ENCODE measurements at regions not wholly inside any gene's neighbourhood (a gene's known extent, or its start where the extent isn't known, plus 50 kb on each side); places are given as distances from the start of the nearest gene placed in this dataset.
"Not testable (repeated sequence)": the region's sequence is repeated elsewhere in the genome, so short reads cannot be mapped to it uniquely, and the experiment has no call there.

- DNase-seq (no peak), ATAC-seq (ENCODE audit: low read depth) (no peak)
- intact Hi-C loops (cut with micrococcal nuclease): no loop called here
- Mint-ChIP-seq H3K9me3 (no peaks in the 10 kb centered on the region), H3K27ac (no peak overlapping the region), H3K36me3 (ENCODE audit: low read depth) (no peaks in the 10 kb centered on the region), H3K27me3 (peaks cover 2% of the 10 kb centered on the region), H3K4me3 (no peak overlapping the region), H3K4me1 (no peaks in the 10 kb centered on the region)
- CTCF ChIA-PET: no interaction called here
- no peak for TF ChIP-seq CTCF (IDR thresholded peaks at IDR 0.05)
- POLR2A ChIA-PET: no interaction called here
Measured at GRCh38 chr2:7694076-7694985, 777.1 kb downstream of the RNF144A start.

GRCh38 chr2:7696556-7696955, 779.3 kb downstream of the RNF144A start:
- H3K27ac Mint-ChIP-seq; H3K9me3 Mint-ChIP-seq; H3K4me1 Mint-ChIP-seq; POLR2A ChIA-PET; intact Hi-C loops (cut with micrococcal nuclease); H3K36me3 Mint-ChIP-seq (ENCODE audit: low read depth); ATAC-seq (ENCODE audit: low read depth); H3K27me3 Mint-ChIP-seq; H3K4me3 Mint-ChIP-seq; DNase-seq; CTCF ChIA-PET: not testable (repeated sequence)

GRCh38 chr2:7697052-7697451, 779.8 kb downstream of the RNF144A start:
- no peak overlapping the region for H3K27ac Mint-ChIP-seq
- H3K9me3 Mint-ChIP-seq: no peaks in the 10 kb centered on the region
- peaks cover 2% of the 10 kb centered on the region for H3K27me3 Mint-ChIP-seq
- H3K36me3 Mint-ChIP-seq (ENCODE audit: low read depth): no peaks in the 10 kb centered on the region
- DNase-seq (no peak), ATAC-seq (ENCODE audit: low read depth) (no peak)
- CTCF ChIA-PET: no interaction called here
- no peak overlapping the region for H3K4me3 Mint-ChIP-seq
- intact Hi-C loops (cut with micrococcal nuclease): no loop called here
- POLR2A ChIA-PET: no interaction called here
- no peaks in the 10 kb centered on the region for H3K4me1 Mint-ChIP-seq
- TF ChIP-seq CTCF (IDR thresholded peaks at IDR 0.05): no peak

GRCh38 chr2:7701791-7702190, 784.6 kb downstream of the RNF144A start:
- H3K27ac Mint-ChIP-seq: no peak overlapping the region
- H3K9me3 Mint-ChIP-seq: no peaks in the 10 kb centered on the region
- no peak for ATAC-seq (ENCODE audit: low read depth)
- intact Hi-C loops (cut with micrococcal nuclease): no loop called here
- CTCF ChIA-PET: no interaction called here
- H3K27me3 Mint-ChIP-seq: no peaks in the 10 kb centered on the region
- TF ChIP-seq CTCF (IDR thresholded peaks at IDR 0.05): no peak
- no peak overlapping the region for H3K4me3 Mint-ChIP-seq
- DNase-seq: no peak
- H3K4me1 Mint-ChIP-seq: peaks cover 6% of the 10 kb centered on the region
- POLR2A ChIA-PET: no interaction called here
- H3K36me3 Mint-ChIP-seq (ENCODE audit: low read depth): no peaks in the 10 kb centered on the region

- ATAC-seq (ENCODE audit: low read depth): no peak
- Mint-ChIP-seq H3K4me1 (peaks cover 6% of the 10 kb centered on the region), H3K36me3 (ENCODE audit: low read depth) (no peaks in the 10 kb centered on the region), H3K27me3 (no peaks in the 10 kb centered on the region), H3K27ac (no peak overlapping the region), H3K9me3 (no peaks in the 10 kb centered on the region), H3K4me3 (no peak overlapping the region)
- DNase-seq: no peak
- ChIA-PET CTCF (no interaction called here), POLR2A (no interaction called here)
- intact Hi-C loops (cut with micrococcal nuclease): no loop called here
- TF ChIP-seq CTCF (IDR thresholded peaks at IDR 0.05): no peak
Measured at GRCh38 chr2:7703048-7703447, 785.8 kb downstream of the RNF144A start.

Measured in activated B cell treated with CpG ODN at 0.5 μM for 24 hours (primary cell).